Activated naive CD8-positive, alpha-beta T cell treated with anti-CD3 and anti-CD28 coated beads for 36 hours (primary cell): ENCODE measurements at regions not wholly inside any gene's neighbourhood (a gene's known extent, or its start where the extent isn't known, plus 50 kb on each side); places are given as distances from the start of the nearest gene placed in this dataset.

Experiments
- DNase-seq: peaks from one replicate; pipeline ENCODE4 v3.0.0; 2021
- H3K27ac Mint-ChIP-seq: one replicate; pipeline ENCODE4 v1.8.0; 2022; ENCODE audit warnings: mild to moderate bottlenecking, moderate library complexity, mixed read lengths
- H3K27me3 Mint-ChIP-seq: one replicate; pipeline ENCODE4 v1.8.0; 2022; ENCODE audit warnings: mild to moderate bottlenecking, mixed read lengths
- H3K36me3 Mint-ChIP-seq: one replicate; pipeline ENCODE4 v1.8.0; 2021; ENCODE audit warnings: mild to moderate bottlenecking, mixed read lengths
- H3K4me1 Mint-ChIP-seq: one replicate; pipeline ENCODE4 v1.8.0; 2021; ENCODE audit warnings: mixed read lengths
- H3K4me3 Mint-ChIP-seq: one replicate; pipeline ENCODE4 v1.8.0; 2022; ENCODE audit warnings: mild to moderate bottlenecking, moderate library complexity, mixed read lengths
- H3K9me3 Mint-ChIP-seq: one replicate; pipeline ENCODE4 v1.8.0; 2022; ENCODE audit warnings: mixed read lengths

DNA sequence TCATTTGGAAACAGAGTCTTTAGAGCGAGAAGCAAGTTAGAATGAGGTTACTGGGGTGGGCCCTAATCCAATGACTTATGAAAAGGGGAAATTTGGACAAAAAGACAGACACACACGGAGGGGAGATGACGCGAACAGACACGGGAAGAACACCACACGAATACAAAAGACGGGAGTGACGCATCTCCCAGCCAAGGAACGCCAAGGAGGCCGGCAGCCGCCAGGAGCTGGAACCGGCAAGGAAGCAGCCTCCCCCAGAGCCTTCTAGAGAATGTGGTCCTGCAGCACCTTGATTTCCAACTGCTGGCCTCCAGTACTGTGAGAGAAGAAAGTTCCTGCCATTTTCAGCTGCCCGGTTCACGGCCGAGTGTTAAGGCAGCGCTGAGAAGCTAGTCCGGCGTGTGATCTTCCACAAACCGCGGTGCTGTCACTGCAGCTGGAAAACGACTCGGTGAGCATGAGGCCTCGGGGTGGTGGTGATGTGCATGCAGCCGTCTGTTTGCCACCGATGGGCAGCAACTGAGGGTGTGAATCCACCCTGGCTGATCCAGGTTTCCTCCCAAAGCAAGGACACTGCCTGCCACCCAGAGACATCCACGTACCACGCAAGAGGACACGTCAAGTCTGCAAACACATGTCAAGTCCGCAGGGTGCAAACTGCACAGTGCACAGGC is 124.5 kb downstream of the NCOR2 start:
- Mint-ChIP-seq H3K36me3 (peaks cover 20% of the 10 kb centered on the region), H3K9me3 (no peaks in the 10 kb centered on the region), H3K27ac (no peak overlapping the region), H3K4me3 (no peak overlapping the region), H3K27me3 (no peaks in the 10 kb centered on the region), H3K4me1 (peaks cover 4% of the 10 kb centered on the region)
- DNase-seq = no peak

DNA sequence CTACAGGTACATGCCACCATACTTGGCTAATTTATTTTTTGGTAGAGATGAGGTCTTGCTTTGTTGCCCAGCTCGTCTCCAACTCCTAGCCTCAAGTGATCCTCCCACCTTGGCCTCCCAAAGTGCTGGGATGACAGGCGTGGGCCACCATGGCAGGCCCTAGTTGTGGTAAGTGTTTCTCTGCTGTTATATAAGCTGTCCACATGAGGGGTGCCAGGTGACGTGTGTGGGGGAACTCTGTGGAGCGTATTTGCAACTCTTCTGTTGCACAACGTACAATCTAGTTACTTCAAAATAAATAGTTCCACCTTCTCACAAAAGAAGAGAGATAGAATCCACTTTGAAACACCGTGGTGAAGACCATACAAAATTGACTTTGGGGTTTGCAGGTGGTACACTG is 125.1 kb downstream of the NCOR2 start:
- H3K4me3 Mint-ChIP-seq = no peak overlapping the region
- H3K36me3 Mint-ChIP-seq = peaks cover 20% of the 10 kb centered on the region
- no peaks in the 10 kb centered on the region for H3K9me3 Mint-ChIP-seq
- no peaks in the 10 kb centered on the region for H3K27me3 Mint-ChIP-seq
- no peak overlapping the region for H3K27ac Mint-ChIP-seq
- peaks cover 4% of the 10 kb centered on the region for H3K4me1 Mint-ChIP-seq
- DNase-seq = no peak

DNA sequence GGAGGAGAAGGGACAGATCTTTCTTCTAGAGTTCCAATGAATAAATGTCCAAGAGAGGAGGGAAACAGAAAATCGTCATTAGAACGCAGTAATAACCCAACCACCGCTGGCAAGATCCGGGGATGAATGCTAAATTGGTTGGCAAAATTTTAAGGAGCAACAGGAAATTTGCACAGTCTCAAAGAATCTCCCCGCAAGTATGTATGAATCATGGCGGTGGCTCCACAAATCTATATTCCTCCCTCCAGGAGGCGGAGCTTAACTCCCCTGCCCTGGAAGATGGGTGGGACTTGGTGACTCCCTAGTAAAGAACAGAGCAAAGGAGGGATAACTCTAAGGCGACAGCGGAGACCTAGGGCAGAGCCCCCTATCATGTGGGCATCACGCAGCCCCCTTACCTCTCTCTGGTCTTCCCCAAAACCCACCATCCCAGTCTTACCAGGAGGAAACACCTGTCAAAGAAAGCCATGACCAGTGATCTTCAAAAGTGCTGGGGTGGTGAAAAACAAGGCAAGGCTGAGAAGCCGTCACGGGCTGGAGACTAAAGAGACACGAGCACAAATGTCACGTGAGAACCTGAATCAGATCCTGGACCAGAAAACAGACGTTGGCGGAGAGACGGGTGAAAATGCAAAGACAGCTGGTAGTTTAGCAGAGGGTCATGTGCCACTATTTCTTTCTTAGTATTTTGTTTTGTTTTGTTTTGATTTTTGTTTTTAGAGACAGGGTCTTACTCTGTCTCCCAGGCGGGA is 125.8 kb downstream of the NCOR2 start:
- Mint-ChIP-seq H3K27me3 (no peaks in the 10 kb centered on the region), H3K4me1 (peaks cover 4% of the 10 kb centered on the region), H3K9me3 (no peaks in the 10 kb centered on the region), H3K36me3 (peaks cover 20% of the 10 kb centered on the region), H3K27ac (no peak overlapping the region), H3K4me3 (no peak overlapping the region)
- DNase-seq = no peak

DNA sequence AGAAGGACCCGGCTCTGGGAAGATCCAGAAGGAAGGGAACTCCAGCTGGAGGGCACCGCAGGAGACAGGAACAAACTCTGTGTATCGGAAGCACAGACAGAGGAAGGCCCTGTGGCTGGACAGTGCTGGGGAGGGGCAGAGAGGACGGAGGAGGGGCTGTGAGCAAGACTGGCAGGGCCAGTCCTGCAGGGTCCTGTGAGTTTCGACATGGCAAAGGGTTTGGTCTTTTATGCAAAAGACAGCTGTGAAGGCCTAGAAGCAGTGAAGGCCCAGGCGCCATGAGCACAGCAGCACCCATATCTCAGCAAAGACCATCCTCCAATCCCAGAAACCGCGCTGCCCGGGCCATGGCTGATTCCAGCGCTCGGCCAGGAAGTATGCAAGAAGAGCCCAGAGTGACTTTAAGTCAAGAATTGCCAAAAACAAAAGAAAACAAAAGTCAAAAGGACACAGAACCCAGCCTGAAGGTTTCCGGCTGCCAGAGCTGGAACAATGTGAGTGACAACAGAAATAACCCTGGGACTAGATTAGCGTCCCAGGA is 126.5 kb downstream of the NCOR2 start:
- DNase-seq = no peak
- H3K27me3 Mint-ChIP-seq = no peaks in the 10 kb centered on the region
- no peaks in the 10 kb centered on the region for H3K4me1 Mint-ChIP-seq
- H3K36me3 Mint-ChIP-seq = peaks cover 18% of the 10 kb centered on the region
- no peaks in the 10 kb centered on the region for H3K9me3 Mint-ChIP-seq
- H3K27ac Mint-ChIP-seq = no peak overlapping the region
- no peak overlapping the region for H3K4me3 Mint-ChIP-seq

DNA sequence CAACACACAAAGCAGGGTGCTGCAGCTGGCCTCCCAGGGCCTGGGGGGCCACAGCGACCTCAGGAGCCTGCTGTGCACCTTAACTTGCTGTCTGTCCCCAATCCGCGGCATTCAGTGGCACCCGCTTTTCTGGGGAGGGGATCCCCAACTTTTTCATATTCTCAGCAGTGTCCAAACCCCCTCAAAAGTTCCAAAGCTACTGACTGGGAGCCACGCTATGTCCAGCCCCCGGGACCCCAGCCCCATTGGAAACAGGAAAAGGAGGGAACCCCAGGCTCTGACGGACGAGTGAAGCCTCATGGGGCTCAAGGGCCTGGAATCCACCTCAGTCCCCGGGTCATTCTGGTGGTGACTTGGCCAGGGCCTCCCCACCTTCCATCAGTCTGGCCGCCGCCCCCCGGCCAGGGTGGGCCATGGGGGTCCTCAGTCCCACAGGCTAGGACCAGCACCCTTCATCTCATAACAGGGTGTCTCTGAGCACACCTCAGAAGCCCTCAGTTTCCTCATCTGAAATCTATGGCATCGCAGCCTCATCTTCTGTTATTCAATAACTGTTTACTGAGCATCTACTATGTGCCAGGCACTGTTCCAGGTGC is 127.3 kb downstream of the NCOR2 start:
- H3K4me3 Mint-ChIP-seq = no peak overlapping the region
- H3K4me1 Mint-ChIP-seq = no peaks in the 10 kb centered on the region
- H3K36me3 Mint-ChIP-seq = peaks cover 18% of the 10 kb centered on the region
- H3K27ac Mint-ChIP-seq = no peak overlapping the region
- H3K9me3 Mint-ChIP-seq = no peaks in the 10 kb centered on the region
- DNase-seq = no peak
- H3K27me3 Mint-ChIP-seq = no peaks in the 10 kb centered on the region

DNA sequence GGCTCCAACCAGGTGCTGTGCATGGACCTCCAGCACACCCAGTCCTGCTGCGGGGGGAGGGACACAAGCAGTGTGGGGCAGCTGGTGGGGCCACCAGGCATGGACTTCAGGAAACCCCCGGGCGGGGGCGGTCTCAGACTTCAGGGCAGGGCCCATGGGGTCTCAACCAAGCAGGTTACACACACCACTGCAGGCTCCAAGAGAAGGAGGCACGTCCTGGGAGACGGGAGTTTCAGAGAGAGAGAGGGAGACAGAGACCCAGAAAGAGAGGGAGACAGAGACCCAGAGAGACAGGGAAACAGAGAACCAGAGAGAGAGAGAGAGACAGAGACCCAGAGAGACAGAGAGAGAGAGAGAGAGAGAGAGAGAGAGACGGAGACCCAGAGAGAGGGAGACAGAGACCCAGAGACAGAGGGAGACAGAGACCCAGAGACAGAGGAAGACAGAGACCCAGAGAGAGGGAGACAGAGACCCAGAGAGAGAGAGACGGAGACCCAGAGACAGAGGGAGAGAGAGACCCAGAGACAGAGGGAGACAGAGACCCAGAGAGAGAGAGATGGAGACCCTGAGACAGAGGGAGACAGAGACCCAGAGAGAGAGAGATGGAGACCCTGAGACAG is 128.9 kb downstream of the NCOR2 start:
- H3K4me1 Mint-ChIP-seq = no peaks in the 10 kb centered on the region
- no peak overlapping the region for H3K4me3 Mint-ChIP-seq
- DNase-seq = no peak
- H3K9me3 Mint-ChIP-seq = no peaks in the 10 kb centered on the region
- H3K36me3 Mint-ChIP-seq = peaks cover 13% of the 10 kb centered on the region
- no peaks in the 10 kb centered on the region for H3K27me3 Mint-ChIP-seq
- no peak overlapping the region for H3K27ac Mint-ChIP-seq

DNA sequence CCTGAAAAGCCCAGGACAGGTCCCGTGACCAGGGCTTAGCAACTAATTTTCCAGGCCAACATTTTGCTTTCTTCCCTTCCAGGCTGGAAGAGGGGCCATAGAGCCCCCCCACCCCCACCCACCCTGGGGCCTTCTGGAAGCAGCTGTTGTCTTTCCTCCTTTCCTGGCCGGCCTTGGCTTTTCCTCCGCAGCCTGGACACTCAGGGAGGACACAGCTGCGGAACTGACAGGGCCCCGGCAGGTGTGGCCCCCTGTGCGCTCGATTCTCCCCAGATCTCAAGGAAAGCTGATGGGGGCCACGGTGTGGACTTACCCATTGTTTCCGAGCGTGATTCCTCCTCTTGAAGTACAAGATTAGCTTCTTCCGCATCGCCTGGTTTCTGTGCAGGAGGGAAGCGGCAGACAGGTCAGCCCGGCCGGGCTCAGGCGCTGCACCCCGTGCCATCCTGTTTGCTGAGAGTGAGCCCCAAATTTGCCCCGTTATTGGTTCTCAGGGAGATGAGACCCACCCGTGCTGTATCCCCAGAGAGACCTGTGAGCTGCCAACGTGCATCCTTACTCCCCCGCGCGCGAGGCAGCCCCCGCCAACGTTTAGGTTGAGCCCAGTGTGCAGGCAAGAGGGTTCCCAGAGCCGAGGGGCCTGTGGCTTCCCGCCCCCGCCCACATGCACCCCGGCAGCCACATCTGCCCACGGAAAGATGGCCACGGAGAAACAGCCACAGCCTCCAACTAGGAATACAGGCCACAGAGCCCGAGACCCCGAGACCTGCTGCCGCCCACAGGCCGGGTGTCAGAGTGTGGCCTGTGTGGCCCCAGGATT is 129.6 kb downstream of the NCOR2 start:
- Mint-ChIP-seq H3K9me3 (no peaks in the 10 kb centered on the region), H3K4me3 (no peak overlapping the region), H3K4me1 (no peaks in the 10 kb centered on the region), H3K36me3 (peaks cover 13% of the 10 kb centered on the region), H3K27me3 (no peaks in the 10 kb centered on the region), H3K27ac (peak overlapping the region; percentile 62)
- no peak for DNase-seq

DNA sequence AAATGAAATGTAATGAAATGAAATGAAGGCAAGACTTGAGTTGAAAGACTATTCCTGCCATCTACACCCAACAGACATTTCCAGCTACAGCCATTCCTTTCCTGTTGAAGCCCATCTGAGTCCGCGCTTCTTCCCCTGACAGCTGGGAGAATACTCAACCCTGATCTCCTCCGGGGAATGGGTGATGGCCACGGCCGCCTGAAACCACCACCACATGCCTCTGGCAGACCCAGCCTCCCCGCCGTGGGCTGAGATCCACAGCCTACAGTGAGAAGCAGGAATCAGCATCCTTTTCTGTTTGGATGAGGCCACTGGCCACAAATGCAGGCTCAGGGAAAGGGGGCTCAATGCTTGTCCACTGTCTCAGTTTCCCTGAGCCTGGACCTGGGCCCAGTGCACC is 130.3 kb downstream of the NCOR2 start:
- H3K9me3 Mint-ChIP-seq = no peaks in the 10 kb centered on the region
- H3K4me1 Mint-ChIP-seq = no peaks in the 10 kb centered on the region
- H3K27ac Mint-ChIP-seq = peak overlapping the region; percentile 62
- no peak overlapping the region for H3K4me3 Mint-ChIP-seq
- peaks cover 8% of the 10 kb centered on the region for H3K36me3 Mint-ChIP-seq
- no peaks in the 10 kb centered on the region for H3K27me3 Mint-ChIP-seq
- no peak for DNase-seq

DNA sequence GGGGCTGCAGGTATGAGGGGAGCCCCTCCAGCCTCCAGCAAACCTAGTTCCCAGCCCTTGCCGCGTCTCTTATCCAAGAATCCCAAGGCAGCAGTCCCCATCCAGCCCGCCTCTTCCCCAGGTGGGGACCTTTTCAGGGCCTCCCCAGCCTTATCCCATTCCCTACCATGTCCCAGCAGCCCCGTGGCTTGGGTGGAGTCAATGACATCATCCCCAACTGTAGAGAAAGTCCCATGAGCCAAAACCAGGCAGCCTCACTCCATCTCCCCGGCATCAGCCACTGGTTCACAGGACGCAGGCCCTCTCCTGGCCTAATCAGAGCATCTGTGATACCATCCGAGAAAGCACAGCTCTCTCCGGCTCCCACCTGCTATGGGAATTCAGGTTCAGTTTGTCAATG is 131.0 kb downstream of the NCOR2 start:
- Mint-ChIP-seq H3K4me3 (no peak overlapping the region), H3K4me1 (no peaks in the 10 kb centered on the region), H3K27me3 (no peaks in the 10 kb centered on the region), H3K9me3 (no peaks in the 10 kb centered on the region), H3K36me3 (peaks cover 10% of the 10 kb centered on the region), H3K27ac (peak overlapping the region; percentile 46)
- no peak for DNase-seq

DNA sequence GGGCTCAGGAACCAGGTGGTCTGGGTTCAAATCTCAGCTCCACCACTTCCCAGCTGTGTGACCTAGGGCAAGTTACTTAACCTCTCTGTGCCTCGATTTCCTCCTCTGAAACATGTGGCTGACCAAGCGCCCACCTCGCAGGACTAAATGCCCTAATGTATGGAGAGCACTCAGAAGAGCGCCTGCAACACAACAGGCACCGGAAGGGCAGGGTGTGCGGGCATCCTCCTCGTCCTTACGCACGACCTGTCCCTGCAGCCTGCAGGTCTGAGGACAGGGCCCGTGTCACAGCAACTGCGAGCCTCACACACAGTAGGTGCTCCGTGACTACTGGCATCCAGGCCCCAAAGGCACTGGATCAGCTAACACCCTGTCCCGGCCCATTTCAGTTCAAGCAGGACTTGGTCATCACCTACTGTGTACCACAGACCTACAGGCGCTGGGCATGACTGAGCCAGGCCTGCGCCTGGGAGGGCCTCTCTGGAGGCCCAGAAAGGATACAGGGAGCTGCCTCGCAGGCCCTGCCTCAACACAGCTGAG is 131.5 kb downstream of the NCOR2 start:
- DNase-seq = no peak
- H3K27me3 Mint-ChIP-seq = no peaks in the 10 kb centered on the region
- no peak overlapping the region for H3K4me3 Mint-ChIP-seq
- no peaks in the 10 kb centered on the region for H3K9me3 Mint-ChIP-seq
- H3K27ac Mint-ChIP-seq = peak overlapping the region; percentile 46
- H3K4me1 Mint-ChIP-seq = no peaks in the 10 kb centered on the region
- H3K36me3 Mint-ChIP-seq = peaks cover 14% of the 10 kb centered on the region

DNA sequence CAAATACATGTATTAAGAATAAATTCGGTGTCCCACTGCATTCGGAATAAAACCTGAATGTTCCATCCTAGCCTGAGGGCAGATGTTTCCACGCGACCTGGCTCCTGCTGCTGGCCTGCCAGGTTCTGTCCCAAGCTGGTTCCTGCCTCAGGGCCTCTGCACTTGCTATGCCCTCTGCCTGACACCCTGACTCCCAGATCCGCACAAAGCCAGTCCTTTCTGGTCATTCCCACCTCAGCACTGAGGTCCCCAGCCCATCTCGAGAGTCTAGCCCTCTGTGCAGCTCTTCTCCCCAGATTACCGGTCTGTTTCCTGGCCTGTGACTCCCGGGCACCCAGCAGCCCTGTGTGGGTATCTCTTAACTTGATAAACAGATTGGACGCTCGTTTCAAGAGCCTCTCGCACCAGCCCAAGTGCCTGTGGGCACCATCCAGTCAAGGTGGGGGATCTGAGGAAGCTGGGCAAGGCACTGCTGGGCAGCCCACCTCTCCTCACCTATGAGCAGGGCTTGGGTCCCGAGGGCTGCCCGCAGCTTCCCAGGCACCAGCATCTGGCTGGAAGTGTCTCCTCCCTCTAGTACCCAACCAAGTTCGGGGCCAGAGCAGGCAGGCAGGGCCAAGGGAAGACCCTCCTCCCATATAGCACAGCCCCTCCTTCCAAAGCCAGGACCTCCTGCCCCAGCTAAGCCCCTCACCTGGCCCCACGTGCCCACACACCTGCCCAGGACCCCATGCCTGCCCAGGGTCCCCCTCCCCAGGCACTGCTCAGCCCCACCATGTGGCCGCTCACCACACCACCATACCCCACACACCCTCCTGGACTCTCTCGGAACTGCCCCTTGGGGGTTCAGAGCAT is 132.2 kb downstream of the NCOR2 start:
- no peaks in the 10 kb centered on the region for H3K27me3 Mint-ChIP-seq
- peaks cover 18% of the 10 kb centered on the region for H3K36me3 Mint-ChIP-seq
- H3K27ac Mint-ChIP-seq = no peak overlapping the region
- no peak for DNase-seq
- H3K9me3 Mint-ChIP-seq = no peaks in the 10 kb centered on the region
- no peak overlapping the region for H3K4me3 Mint-ChIP-seq
- no peaks in the 10 kb centered on the region for H3K4me1 Mint-ChIP-seq

DNA sequence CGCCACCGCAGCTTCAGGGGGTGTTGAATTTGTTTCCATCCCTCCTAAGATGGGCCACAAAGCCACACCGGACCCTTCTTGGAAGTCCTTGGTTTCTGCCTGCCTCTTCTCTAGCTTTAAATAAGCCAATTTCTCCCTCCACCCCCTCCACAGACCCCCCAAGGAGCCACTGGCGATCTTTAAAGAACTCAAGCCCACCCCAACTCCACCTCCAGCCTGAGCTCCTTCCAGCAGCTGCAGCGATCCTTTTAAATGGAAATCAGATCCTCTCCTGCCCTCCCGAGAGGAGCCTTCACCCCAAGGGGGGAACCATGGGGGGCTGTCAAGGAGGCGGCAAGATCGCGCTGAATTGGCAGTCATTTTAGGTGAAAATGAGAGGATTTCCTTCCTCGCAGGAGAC is 133.1 kb downstream of the NCOR2 start:
- peaks cover 18% of the 10 kb centered on the region for H3K36me3 Mint-ChIP-seq

DNA sequence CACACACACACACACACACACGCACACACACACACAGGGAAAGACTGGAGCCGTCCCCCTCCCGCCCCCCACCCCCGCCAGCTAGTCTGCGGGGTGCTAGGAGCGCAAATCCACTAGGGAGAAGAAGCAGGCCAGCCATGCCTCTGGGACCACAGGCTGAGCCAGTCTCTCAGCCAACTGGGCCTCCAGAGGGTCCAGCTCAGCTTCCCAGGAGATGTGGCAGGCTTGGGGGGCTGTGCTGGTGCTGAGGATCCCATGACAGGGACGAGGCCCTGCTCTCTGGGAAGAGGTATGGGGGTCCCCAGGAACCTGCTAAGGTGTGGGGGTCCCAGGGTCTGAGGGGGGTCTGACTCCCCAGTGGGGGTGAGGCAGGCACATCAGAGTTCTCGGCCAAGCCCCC is 133.5 kb downstream of the NCOR2 start:
- Mint-ChIP-seq H3K27ac (no peak overlapping the region), H3K4me3 (no peak overlapping the region), H3K9me3 (no peaks in the 10 kb centered on the region), H3K36me3 (peaks cover 18% of the 10 kb centered on the region), H3K4me1 (no peaks in the 10 kb centered on the region), H3K27me3 (no peaks in the 10 kb centered on the region)
- no peak for DNase-seq

More for the DNA sequence above, 133.1 kb downstream of the NCOR2 start:
- H3K4me3 Mint-ChIP-seq = no peak overlapping the region
- DNase-seq = no peak
- no peak overlapping the region for H3K27ac Mint-ChIP-seq
- no peaks in the 10 kb centered on the region for H3K4me1 Mint-ChIP-seq
- no peaks in the 10 kb centered on the region for H3K27me3 Mint-ChIP-seq
- H3K9me3 Mint-ChIP-seq = no peaks in the 10 kb centered on the region
